Panc1 (cell line): ENCODE measurements at regions not wholly inside any gene's neighbourhood (a gene's known extent, or its start where the extent isn't known, plus 50 kb on each side); places are given as distances from the start of the nearest gene placed in this dataset.

Source experiments
- ATAC-seq: fragments of 200-7000 bp; cut with Tn5 transposase; 2 replicates; pipeline ENCODE4 v1.9.1; 2020; ENCODE audit warnings: mild to moderate bottlenecking, moderate library complexity
- BruUV-seq: library from RNA; stranded (reverse); fragments of 400-500 nt; replicated peaks from 2 replicates; lab custom pipeline; 2021; lab: Mats Ljungman, UMichigan
- CTCF ChIA-PET: fragments of 300-600 bp; sonication (Branson Sonifier 250); formaldehyde crosslinking; loops from one replicate; lab custom pipeline; 2022; ENCODE audit warnings: antibody characterized with exemption; lab: Charles Lee
- POLR2A ChIA-PET: fragments of 300-600 bp; sonication (Branson Sonifier 250); formaldehyde crosslinking; loops from one replicate; lab custom pipeline; 2022; ENCODE audit warnings: antibody characterized with exemption; lab: Charles Lee
- DNase-seq: peaks from one replicate; pipeline ENCODE4 v3.0.0-alpha.2; 2010; ENCODE audit warnings: low read depth, low spot score
- H3K27ac ChIP-seq: 2 replicates; pipeline ENCODE4 v1.5.1; 2011; ENCODE audit warnings: mild to moderate bottlenecking, low read length, inconsistent platforms
- H3K27me3 ChIP-seq: fragments of 200-500 bp; sonication (Bioruptor generic); 2 replicates; pipeline ENCODE4 v1.6.0; 2014; ENCODE audit warnings: low read length, inconsistent platforms; ENCODE audit not compliant: control insufficient read depth, insufficient read depth
- H3K36me3 ChIP-seq: fragments of 200-500 bp; sonication (Bioruptor generic); 2 replicates; pipeline ENCODE4 v1.5.1; 2014; ENCODE audit warnings: inconsistent platforms, mild to moderate bottlenecking, low read length, moderate library complexity; ENCODE audit not compliant: control insufficient read depth, insufficient read depth
- H3K4me1 ChIP-seq: 2 replicates; pipeline ENCODE4 v1.5.1; 2011; ENCODE audit warnings: inconsistent platforms, mild to moderate bottlenecking, low read length, moderate library complexity; ENCODE audit not compliant: control insufficient read depth, insufficient read depth
- H3K4me3 ChIP-seq, 2 experiments: 2 replicates each; pipeline ENCODE4 v1.5.1; 2011 to 2012; ENCODE audit warnings: low read depth in 2 of 2, low read length in 2 of 2, mild to moderate bottlenecking in 2 of 2, inconsistent platforms in 1 of 2, moderate library complexity in 1 of 2
- H3K9me3 ChIP-seq: fragments of 200-500 bp; sonication (Bioruptor generic); 2 replicates; pipeline ENCODE4 v1.5.1; 2014; ENCODE audit warnings: low read depth, mild to moderate bottlenecking, inconsistent platforms, low read length, moderate library complexity; ENCODE audit not compliant: control insufficient read depth, insufficient read depth
- POLR2AphosphoS5 ChIP-seq: IDR thresholded peaks from 2 replicates; pipeline ENCODE4 v1.6.1; 2012; ENCODE audit warnings: mild to moderate bottlenecking, low read depth, low read length, moderate library complexity
- SIN3A ChIP-seq: IDR thresholded peaks from 2 replicates; pipeline ENCODE4 v1.6.1; 2012; ENCODE audit warnings: low read depth, mild to moderate bottlenecking, low read length, moderate library complexity, borderline replicate concordance; ENCODE audit not compliant: insufficient read depth
- TCF7L2 ChIP-seq: IDR thresholded peaks from 2 replicates; pipeline ENCODE4 v1.6.1; 2011; ENCODE audit warnings: mild to moderate bottlenecking, low read depth, low read length, inconsistent platforms
- in situ Hi-C: cut with HindIII; loops from 2 replicates; pipeline ENCODE4 v1.10.0; 2016; ENCODE audit warnings: low sequenced_read_pairs, low pct_unique_long_range_greater_than_20kb
- intact Hi-C: fragments of 100-400 bp; cut with micrococcal nuclease; formaldehyde crosslinking; loops from one replicate; pipeline ENCODE4 v1.10.0; 2022; ENCODE audit not compliant: unreplicated experiment
- TF ChIP-seq, protein P1 (sequence below), 2 experiments: IDR thresholded peaks; 2 replicates each; pipeline ENCODE4 v1.6.1; 2011 to 2012; ENCODE audit warnings: low read depth in 2 of 2, control low read depth in 1 of 2, low read length in 1 of 2, mild to moderate bottlenecking in 1 of 2, moderate library complexity in 1 of 2; ENCODE audit not compliant: insufficient read depth in 1 of 2
- TF ChIP-seq, protein P2 (sequence below): fragments of 450-650 bp; IDR thresholded peaks from 2 replicates; pipeline ENCODE4 v1.5.1; 2017; ENCODE audit warnings: mild to moderate bottlenecking

DNA sequence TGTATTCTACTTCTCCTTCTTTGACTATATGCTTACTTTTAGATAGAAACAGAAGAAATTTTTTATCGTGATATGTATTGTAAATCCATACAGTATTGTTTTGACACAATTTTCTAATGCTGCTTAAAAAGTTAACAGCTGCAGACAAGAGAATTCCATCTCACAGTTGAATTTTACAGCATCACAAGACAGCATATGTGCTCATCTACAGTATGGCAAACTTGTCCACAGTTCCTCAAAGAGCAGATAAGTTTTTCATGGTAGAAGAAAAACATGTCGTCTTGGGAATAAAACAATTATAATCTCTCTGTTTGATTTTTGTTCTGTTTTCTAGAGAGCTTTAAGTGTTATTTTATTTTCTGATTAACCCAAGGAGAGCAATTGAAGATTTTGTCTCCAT lies 438.5 kb upstream of the NUDT12 start:
- no peak for DNase-seq
- intact Hi-C loops (no loop called here), in situ Hi-C loops (no loop called here)
- Histone ChIP-seq H3K36me3 (no peaks in the 10 kb centered on the region), H3K9me3 (no peaks in the 10 kb centered on the region), H3K27me3 (no peaks in the 10 kb centered on the region), H3K4me1 (no peaks in the 10 kb centered on the region), H3K4me3 (no peak overlapping the region), H3K27ac (no peak overlapping the region)
- no peak for ATAC-seq
- POLR2A ChIA-PET, result interaction anchor here (0.6 kb wide), 1 partner anchor 153 kb away, joined by 3 read pairs; no protein-coding TSS in a partner anchor
- CTCF ChIA-PET, result no interaction called here
- BruUV-seq, result no TSS peak
- TF ChIP-seq, protein P1, sequence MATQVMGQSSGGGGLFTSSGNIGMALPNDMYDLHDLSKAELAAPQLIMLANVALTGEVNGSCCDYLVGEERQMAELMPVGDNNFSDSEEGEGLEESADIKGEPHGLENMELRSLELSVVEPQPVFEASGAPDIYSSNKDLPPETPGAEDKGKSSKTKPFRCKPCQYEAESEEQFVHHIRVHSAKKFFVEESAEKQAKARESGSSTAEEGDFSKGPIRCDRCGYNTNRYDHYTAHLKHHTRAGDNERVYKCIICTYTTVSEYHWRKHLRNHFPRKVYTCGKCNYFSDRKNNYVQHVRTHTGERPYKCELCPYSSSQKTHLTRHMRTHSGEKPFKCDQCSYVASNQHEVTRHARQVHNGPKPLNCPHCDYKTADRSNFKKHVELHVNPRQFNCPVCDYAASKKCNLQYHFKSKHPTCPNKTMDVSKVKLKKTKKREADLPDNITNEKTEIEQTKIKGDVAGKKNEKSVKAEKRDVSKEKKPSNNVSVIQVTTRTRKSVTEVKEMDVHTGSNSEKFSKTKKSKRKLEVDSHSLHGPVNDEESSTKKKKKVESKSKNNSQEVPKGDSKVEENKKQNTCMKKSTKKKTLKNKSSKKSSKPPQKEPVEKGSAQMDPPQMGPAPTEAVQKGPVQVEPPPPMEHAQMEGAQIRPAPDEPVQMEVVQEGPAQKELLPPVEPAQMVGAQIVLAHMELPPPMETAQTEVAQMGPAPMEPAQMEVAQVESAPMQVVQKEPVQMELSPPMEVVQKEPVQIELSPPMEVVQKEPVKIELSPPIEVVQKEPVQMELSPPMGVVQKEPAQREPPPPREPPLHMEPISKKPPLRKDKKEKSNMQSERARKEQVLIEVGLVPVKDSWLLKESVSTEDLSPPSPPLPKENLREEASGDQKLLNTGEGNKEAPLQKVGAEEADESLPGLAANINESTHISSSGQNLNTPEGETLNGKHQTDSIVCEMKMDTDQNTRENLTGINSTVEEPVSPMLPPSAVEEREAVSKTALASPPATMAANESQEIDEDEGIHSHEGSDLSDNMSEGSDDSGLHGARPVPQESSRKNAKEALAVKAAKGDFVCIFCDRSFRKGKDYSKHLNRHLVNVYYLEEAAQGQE (IDR thresholded peaks at IDR 0.05; ENCODE audit: insufficient read depth in 1 of 2, low read depth in 2 of 2, low read length in 1 of 2), result no peak
- no peak for TF ChIP-seq POLR2AphosphoS5
- TF ChIP-seq SIN3A, result no peak
- TF ChIP-seq TCF7L2, result no peak
- TF ChIP-seq, protein P2, sequence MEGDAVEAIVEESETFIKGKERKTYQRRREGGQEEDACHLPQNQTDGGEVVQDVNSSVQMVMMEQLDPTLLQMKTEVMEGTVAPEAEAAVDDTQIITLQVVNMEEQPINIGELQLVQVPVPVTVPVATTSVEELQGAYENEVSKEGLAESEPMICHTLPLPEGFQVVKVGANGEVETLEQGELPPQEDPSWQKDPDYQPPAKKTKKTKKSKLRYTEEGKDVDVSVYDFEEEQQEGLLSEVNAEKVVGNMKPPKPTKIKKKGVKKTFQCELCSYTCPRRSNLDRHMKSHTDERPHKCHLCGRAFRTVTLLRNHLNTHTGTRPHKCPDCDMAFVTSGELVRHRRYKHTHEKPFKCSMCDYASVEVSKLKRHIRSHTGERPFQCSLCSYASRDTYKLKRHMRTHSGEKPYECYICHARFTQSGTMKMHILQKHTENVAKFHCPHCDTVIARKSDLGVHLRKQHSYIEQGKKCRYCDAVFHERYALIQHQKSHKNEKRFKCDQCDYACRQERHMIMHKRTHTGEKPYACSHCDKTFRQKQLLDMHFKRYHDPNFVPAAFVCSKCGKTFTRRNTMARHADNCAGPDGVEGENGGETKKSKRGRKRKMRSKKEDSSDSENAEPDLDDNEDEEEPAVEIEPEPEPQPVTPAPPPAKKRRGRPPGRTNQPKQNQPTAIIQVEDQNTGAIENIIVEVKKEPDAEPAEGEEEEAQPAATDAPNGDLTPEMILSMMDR, result no peak

DNA sequence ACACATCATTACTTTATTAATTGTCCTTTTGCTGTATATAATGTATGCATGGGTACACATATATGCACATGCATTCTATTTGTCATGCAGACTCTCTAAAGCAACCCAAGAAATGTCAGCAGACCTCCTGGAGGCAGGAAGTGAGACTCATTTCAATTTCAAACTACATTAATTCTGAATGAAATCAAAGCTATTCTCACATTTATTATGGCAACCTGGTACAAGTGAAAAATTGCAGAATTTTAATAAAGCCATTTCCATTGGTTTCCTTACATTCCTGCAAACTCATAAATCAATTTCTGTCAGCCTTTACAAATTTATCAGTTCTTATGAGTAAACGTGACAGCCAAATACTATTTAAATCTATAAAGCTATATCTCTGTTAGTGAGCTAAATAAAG lies 430.4 kb upstream of the NUDT12 start:
- intact Hi-C loops (no loop called here), in situ Hi-C loops (no loop called here)
- CTCF ChIA-PET, result no interaction called here
- POLR2A ChIA-PET, result interaction anchor here (0.7 kb wide), 1 partner anchor 256 kb away, joined by 3 read pairs; no protein-coding TSS in a partner anchor
- BruUV-seq, result no TSS peak
- Histone ChIP-seq H3K4me3 (no peak overlapping the region), H3K4me1 (no peaks in the 10 kb centered on the region), H3K27ac (no peak overlapping the region), H3K9me3 (no peaks in the 10 kb centered on the region), H3K36me3 (no peaks in the 10 kb centered on the region), H3K27me3 (no peaks in the 10 kb centered on the region)
- no peak for ATAC-seq
- DNase-seq, result no peak
- TF ChIP-seq TCF7L2 (no peak), SIN3A (no peak), POLR2AphosphoS5 (no peak)
- TF ChIP-seq, protein P1 (IDR thresholded peaks at IDR 0.05; ENCODE audit: insufficient read depth in 1 of 2, low read depth in 2 of 2, low read length in 1 of 2), result no peak
- TF ChIP-seq, protein P2, result no peak
